ENCODE measurements at regions not wholly inside any gene's neighbourhood (a gene's known extent, or its start where the extent isn't known, plus 50 kb on each side); places are given as distances from the start of the nearest gene placed in this dataset.

GRCh38 chr5:3033033-3033755 is 281.7 kb upstream of the IRX2 start:
- TF ChIP-seq, protein P1, sequence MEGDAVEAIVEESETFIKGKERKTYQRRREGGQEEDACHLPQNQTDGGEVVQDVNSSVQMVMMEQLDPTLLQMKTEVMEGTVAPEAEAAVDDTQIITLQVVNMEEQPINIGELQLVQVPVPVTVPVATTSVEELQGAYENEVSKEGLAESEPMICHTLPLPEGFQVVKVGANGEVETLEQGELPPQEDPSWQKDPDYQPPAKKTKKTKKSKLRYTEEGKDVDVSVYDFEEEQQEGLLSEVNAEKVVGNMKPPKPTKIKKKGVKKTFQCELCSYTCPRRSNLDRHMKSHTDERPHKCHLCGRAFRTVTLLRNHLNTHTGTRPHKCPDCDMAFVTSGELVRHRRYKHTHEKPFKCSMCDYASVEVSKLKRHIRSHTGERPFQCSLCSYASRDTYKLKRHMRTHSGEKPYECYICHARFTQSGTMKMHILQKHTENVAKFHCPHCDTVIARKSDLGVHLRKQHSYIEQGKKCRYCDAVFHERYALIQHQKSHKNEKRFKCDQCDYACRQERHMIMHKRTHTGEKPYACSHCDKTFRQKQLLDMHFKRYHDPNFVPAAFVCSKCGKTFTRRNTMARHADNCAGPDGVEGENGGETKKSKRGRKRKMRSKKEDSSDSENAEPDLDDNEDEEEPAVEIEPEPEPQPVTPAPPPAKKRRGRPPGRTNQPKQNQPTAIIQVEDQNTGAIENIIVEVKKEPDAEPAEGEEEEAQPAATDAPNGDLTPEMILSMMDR (IDR thresholded peaks at IDR 0.05), result no peak
- no peak for TF ChIP-seq ZFX (IDR thresholded peaks at IDR 0.05; ENCODE audit: borderline replicate concordance)
